Keratinocyte (primary cell): ENCODE measurements at regions not wholly inside any gene's neighbourhood (a gene's known extent, or its start where the extent isn't known, plus 50 kb on each side); places are given as distances from the start of the nearest gene placed in this dataset.

Experiments used
- DNase-seq: peaks from one replicate; pipeline ENCODE4 v3.0.0-alpha.2; 2011; ENCODE audit warnings: low read depth, missing footprints, low spot score
- FAIRE-seq: peaks from 2 replicates; lab custom pipeline; 2011; peaks lifted over from hg19 to GRCh38; lab: Jason Lieb, UNC
- H2AFZ ChIP-seq: 2 replicates; pipeline ENCODE4 v1.6.0; 2012; ENCODE audit warnings: low read length, control low read depth, inconsistent platforms; ENCODE audit not compliant: control insufficient read depth
- H3K27ac ChIP-seq: 2 replicates; pipeline ENCODE4 v1.5.1; 2011; ENCODE audit warnings: low read length; ENCODE audit not compliant: control insufficient read depth, insufficient read depth
- H3K27me3 ChIP-seq: 3 replicates; pipeline ENCODE4 v1.6.0; 2011; ENCODE audit warnings: low read length; ENCODE audit not compliant: control insufficient read depth, insufficient read depth; ENCODE audit errors: extremely low read depth
- H3K36me3 ChIP-seq, 2 experiments: 2 replicates in 1 of 2; 3 replicates in 1 of 2; pipeline ENCODE4 v1.5.1; 2011; ENCODE audit warnings: low read length in 2 of 2, mild to moderate bottlenecking in 1 of 2; ENCODE audit not compliant: control insufficient read depth in 2 of 2, insufficient read depth in 2 of 2; ENCODE audit errors: extremely low read depth in 1 of 2
- H3K4me1 ChIP-seq: 3 replicates; pipeline ENCODE4 v1.5.1; 2011; ENCODE audit warnings: low read length; ENCODE audit not compliant: control insufficient read depth, insufficient read depth; ENCODE audit errors: extremely low read depth
- H3K4me2 ChIP-seq: 3 replicates; pipeline ENCODE4 v1.6.0; 2011; ENCODE audit warnings: low read depth, low read length; ENCODE audit not compliant: control insufficient read depth, insufficient read depth; ENCODE audit errors: extremely low read depth
- H3K4me3 ChIP-seq, 3 experiments: fragments of 200-600 bp in 1 of 3; sonication (generic) in 1 of 3; 2 replicates in 2 of 3; 3 replicates in 1 of 3; pipeline ENCODE4 v1.5.1; 2011 to 2016; ENCODE audit warnings: low read length in 3 of 3, mild to moderate bottlenecking in 3 of 3, control low read depth in 2 of 3, inconsistent platforms in 1 of 3, low read depth in 1 of 3, mixed read lengths in 1 of 3, mixed run types in 1 of 3, moderate library complexity in 1 of 3; ENCODE audit not compliant: control insufficient read depth in 2 of 3, insufficient read depth in 2 of 3; ENCODE audit errors: extremely low read depth in 1 of 3
- H3K79me2 ChIP-seq: 2 replicates; pipeline ENCODE4 v1.6.0; 2012; ENCODE audit warnings: low read length; ENCODE audit not compliant: control insufficient read depth, insufficient read depth
- H3K9ac ChIP-seq: 3 replicates; pipeline ENCODE4 v1.6.0; 2011; ENCODE audit warnings: low read length; ENCODE audit not compliant: control insufficient read depth, insufficient read depth; ENCODE audit errors: extremely low read depth
- H3K9me1 ChIP-seq: 3 replicates; pipeline ENCODE4 v1.6.0; 2011; ENCODE audit warnings: low read length; ENCODE audit not compliant: control insufficient read depth, insufficient read depth; ENCODE audit errors: extremely low read depth
- H3K9me3 ChIP-seq: 2 replicates; pipeline ENCODE4 v1.5.1; 2012; ENCODE audit warnings: low read depth, low read length; ENCODE audit not compliant: control insufficient read depth
- H4K20me1 ChIP-seq: 3 replicates; pipeline ENCODE4 v1.6.0; 2011; ENCODE audit warnings: low read length; ENCODE audit not compliant: control insufficient read depth, insufficient read depth; ENCODE audit errors: extremely low read depth
- EZH2 ChIP-seq: IDR thresholded peaks from one replicate; pipeline ENCODE4 v1.6.1; 2012; ENCODE audit warnings: inconsistent platforms, mild to moderate bottlenecking, low read length, moderate library complexity
- dilution Hi-C: fragments of 300-500 bp; cut with MboI; formaldehyde crosslinking; loops from one replicate; pipeline ENCODE4 v1.7.0; 2020; ENCODE audit warnings: low sequenced_read_pairs; ENCODE audit not compliant: extremely low pct_ligation_motif_present
- TF ChIP-seq, protein P1 (sequence below), 3 experiments: IDR thresholded peaks in 1 of 3; conservative IDR thresholded peaks in 1 of 3; optimal IDR thresholded peaks in 1 of 3; 2 replicates in 2 of 3; 3 replicates in 1 of 3; pipeline versions ENCODE3 to v1.5.1; 2011; ENCODE audit warnings: low read length in 3 of 3, mild to moderate bottlenecking in 3 of 3, moderate library complexity in 2 of 3, control low read depth in 1 of 3, inconsistent platforms in 1 of 3; ENCODE audit not compliant: insufficient read depth in 2 of 3; ENCODE audit errors: extremely low read depth in 1 of 3

DNA sequence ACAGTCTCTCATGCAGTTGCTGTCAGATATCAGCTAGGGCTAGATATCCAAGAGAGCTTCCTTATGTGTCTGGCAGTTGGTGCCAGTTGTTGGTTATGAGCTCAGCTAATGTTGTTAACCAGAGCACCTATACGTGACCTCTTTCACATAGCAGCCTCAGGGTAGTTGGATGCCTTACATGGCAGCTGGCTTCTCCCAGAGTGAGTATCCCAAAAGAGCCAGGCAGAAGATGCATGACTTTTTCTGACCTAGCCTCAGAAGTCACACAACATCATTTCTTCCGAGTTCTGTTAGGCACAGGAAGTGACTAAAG, 175.7 kb downstream of the VEGFA start:
- dilution Hi-C loops, result no loop called here
- no peaks in the 10 kb centered on the region for H3K4me1 ChIP-seq
- no peaks in the 10 kb centered on the region for H3K79me2 ChIP-seq
- no peaks in the 10 kb centered on the region for H3K9me1 ChIP-seq
- no peak for DNase-seq
- no peak for TF ChIP-seq EZH2
- TF ChIP-seq, protein P1, sequence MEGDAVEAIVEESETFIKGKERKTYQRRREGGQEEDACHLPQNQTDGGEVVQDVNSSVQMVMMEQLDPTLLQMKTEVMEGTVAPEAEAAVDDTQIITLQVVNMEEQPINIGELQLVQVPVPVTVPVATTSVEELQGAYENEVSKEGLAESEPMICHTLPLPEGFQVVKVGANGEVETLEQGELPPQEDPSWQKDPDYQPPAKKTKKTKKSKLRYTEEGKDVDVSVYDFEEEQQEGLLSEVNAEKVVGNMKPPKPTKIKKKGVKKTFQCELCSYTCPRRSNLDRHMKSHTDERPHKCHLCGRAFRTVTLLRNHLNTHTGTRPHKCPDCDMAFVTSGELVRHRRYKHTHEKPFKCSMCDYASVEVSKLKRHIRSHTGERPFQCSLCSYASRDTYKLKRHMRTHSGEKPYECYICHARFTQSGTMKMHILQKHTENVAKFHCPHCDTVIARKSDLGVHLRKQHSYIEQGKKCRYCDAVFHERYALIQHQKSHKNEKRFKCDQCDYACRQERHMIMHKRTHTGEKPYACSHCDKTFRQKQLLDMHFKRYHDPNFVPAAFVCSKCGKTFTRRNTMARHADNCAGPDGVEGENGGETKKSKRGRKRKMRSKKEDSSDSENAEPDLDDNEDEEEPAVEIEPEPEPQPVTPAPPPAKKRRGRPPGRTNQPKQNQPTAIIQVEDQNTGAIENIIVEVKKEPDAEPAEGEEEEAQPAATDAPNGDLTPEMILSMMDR (optimal IDR thresholded peaks at IDR 0.05 in 1 of 3, IDR thresholded peaks at IDR 0.05 in 1 of 3, conservative IDR thresholded peaks at IDR 0.05 in 1 of 3; ENCODE audit: extremely low read depth in 1 of 3, insufficient read depth in 2 of 3, low read length in 3 of 3), result no peak
- H3K27me3 ChIP-seq, result no peaks in the 10 kb centered on the region
- no peaks in the 10 kb centered on the region for H4K20me1 ChIP-seq
- H3K27ac ChIP-seq, result no peak overlapping the region
- H3K36me3 ChIP-seq, result no peaks in the 10 kb centered on the region
- H3K4me2 ChIP-seq, result no peak overlapping the region
- H3K4me3 ChIP-seq, result no peak overlapping the region
- no peak overlapping the region for H3K9ac ChIP-seq
- H3K9me3 ChIP-seq, result no peaks in the 10 kb centered on the region
- FAIRE-seq, result no peak
- no peak overlapping the region for H2AFZ ChIP-seq

- DNase-seq (no peak), FAIRE-seq (no peak)
- Histone ChIP-seq H3K9me3 (no peaks in the 10 kb centered on the region), H3K9me1 (no peaks in the 10 kb centered on the region), H3K4me1 (no peaks in the 10 kb centered on the region), H3K36me3 (no peaks in the 10 kb centered on the region), H3K4me2 (no peak overlapping the region), H3K79me2 (no peaks in the 10 kb centered on the region), H3K9ac (no peak overlapping the region), H4K20me1 (no peaks in the 10 kb centered on the region), H3K4me3 (no peak overlapping the region), H3K27me3 (no peaks in the 10 kb centered on the region), H2AFZ (no peak overlapping the region), H3K27ac (no peak overlapping the region)
- TF ChIP-seq, protein P1 (optimal IDR thresholded peaks at IDR 0.05 in 1 of 3, IDR thresholded peaks at IDR 0.05 in 1 of 3, conservative IDR thresholded peaks at IDR 0.05 in 1 of 3; ENCODE audit: extremely low read depth in 1 of 3, insufficient read depth in 2 of 3, low read length in 3 of 3), result no peak
- no peak for TF ChIP-seq EZH2
- dilution Hi-C loops, result no loop called here
Measured at GRCh38 chr6:43944908-43945767, 175.1 kb downstream of the VEGFA start.
